Large intestine (tissue), 3 donors: ENCODE measurements at regions not wholly inside any gene's neighbourhood (a gene's known extent, or its start where the extent isn't known, plus 50 kb on each side); places are given as distances from the start of the nearest gene placed in this dataset.

ENCODE experiments used
- DNase-seq, 2 donors: peaks; one replicate each; pipeline versions ENCODE4 v3.0.0 to v3.0.0-alpha.2; 2013
- H3K27ac ChIP-seq: one replicate; pipeline ENCODE4 v1.5.1; 2013; ENCODE audit warnings: low read length
- H3K27me3 ChIP-seq: 2 replicates; pipeline ENCODE4 v1.6.1; 2013; ENCODE audit warnings: low read length; ENCODE audit not compliant: control insufficient read depth, insufficient read depth
- H3K36me3 ChIP-seq: 2 replicates; pipeline ENCODE4 v1.6.1; 2013; ENCODE audit warnings: low read length; ENCODE audit not compliant: control insufficient read depth, insufficient read depth
- H3K4me1 ChIP-seq: one replicate; pipeline ENCODE4 v1.6.1; 2013; ENCODE audit warnings: low read length; ENCODE audit not compliant: control insufficient read depth, insufficient read depth
- H3K4me3 ChIP-seq: one replicate; pipeline ENCODE4 v1.5.1; 2013; ENCODE audit warnings: low read length
- H3K9me3 ChIP-seq: one replicate; pipeline ENCODE4 v1.6.1; 2013; ENCODE audit warnings: mild to moderate bottlenecking, low read depth, low read length, moderate library complexity; ENCODE audit not compliant: control insufficient read depth
- whole genome bisulfite sequencing: methylation state at CpG from one replicate; pipeline ENCODE4 v1.1.5; 2013; ENCODE audit warnings: low lambda C conversion rate; ENCODE audit not compliant: insufficient coverage; 5-methylcytosine and 5-hydroxymethylcytosine counted together

GRCh38 chr2:67286981-67287759 is 110.0 kb upstream of the ETAA1 start:
- Histone ChIP-seq H3K27me3 (no peaks in the 10 kb centered on the region), H3K36me3 (no peaks in the 10 kb centered on the region), H3K27ac (no peak overlapping the region), H3K4me3 (no peak overlapping the region), H3K4me1 (no peaks in the 10 kb centered on the region), H3K9me3 (no peaks in the 10 kb centered on the region)
- no CpG with 5 or more reads among the region's 2 CpGs for WGBS
- no peak for DNase-seq

- Histone ChIP-seq H3K4me1 (no peaks in the 10 kb centered on the region), H3K27me3 (no peaks in the 10 kb centered on the region), H3K36me3 (no peaks in the 10 kb centered on the region), H3K4me3 (no peak overlapping the region), H3K9me3 (no peaks in the 10 kb centered on the region), H3K27ac (no peak overlapping the region)
- WGBS: no CpG with 5 or more reads among the region's 2 CpGs
- no peak for DNase-seq
Observed at GRCh38 chr2:67289271-67289670, 107.9 kb upstream of the ETAA1 start.

- Histone ChIP-seq H3K4me1 (no peaks in the 10 kb centered on the region), H3K36me3 (no peaks in the 10 kb centered on the region), H3K4me3 (no peak overlapping the region), H3K27ac (no peak overlapping the region), H3K27me3 (no peaks in the 10 kb centered on the region), H3K9me3 (no peaks in the 10 kb centered on the region)
- DNase-seq: no peak
- WGBS: no CpG with 5 or more reads among the region's 1 CpG
Observed at GRCh38 chr2:67289921-67290371, 107.2 kb upstream of the ETAA1 start.

GRCh38 chr2:67290451-67291290 is 106.5 kb upstream of the ETAA1 start:
- no peak for DNase-seq
- no peaks in the 10 kb centered on the region for H3K9me3 ChIP-seq
- 90% methylated on average over 2 of the region's 6 CpGs for WGBS
- no peak overlapping the region for H3K4me3 ChIP-seq
- H3K27ac ChIP-seq: no peak overlapping the region
- H3K36me3 ChIP-seq: no peaks in the 10 kb centered on the region
- no peaks in the 10 kb centered on the region for H3K4me1 ChIP-seq
- H3K27me3 ChIP-seq: no peaks in the 10 kb centered on the region

GRCh38 chr2:67294218-67294617 is 102.9 kb upstream of the ETAA1 start:
- Histone ChIP-seq H3K27me3 (no peaks in the 10 kb centered on the region), H3K27ac (no peak overlapping the region), H3K4me3 (no peak overlapping the region), H3K4me1 (no peaks in the 10 kb centered on the region), H3K36me3 (no peaks in the 10 kb centered on the region), H3K9me3 (no peaks in the 10 kb centered on the region)
- no peak for DNase-seq
- WGBS: no CpG with 5 or more reads among the region's 1 CpG

GRCh38 chr2:67295406-67295805 is 101.7 kb upstream of the ETAA1 start:
- Histone ChIP-seq H3K4me3 (no peak overlapping the region), H3K4me1 (no peaks in the 10 kb centered on the region), H3K36me3 (no peaks in the 10 kb centered on the region), H3K27ac (no peak overlapping the region), H3K27me3 (no peaks in the 10 kb centered on the region), H3K9me3 (no peaks in the 10 kb centered on the region)
- DNase-seq: no peak
- no CpG with 5 or more reads among the region's 2 CpGs for WGBS

GRCh38 chr2:67295851-67296250 is 101.3 kb upstream of the ETAA1 start:
- WGBS: no CpG with 5 or more reads among the region's 4 CpGs

GRCh38 chr2:67304300-67304890 is 92.7 kb upstream of the ETAA1 start:
- no peaks in the 10 kb centered on the region for H3K27me3 ChIP-seq
- no peaks in the 10 kb centered on the region for H3K4me1 ChIP-seq
- H3K9me3 ChIP-seq: no peaks in the 10 kb centered on the region
- DNase-seq: no peak
- H3K27ac ChIP-seq: no peak overlapping the region
- WGBS: 40% methylated on average over 1 of the region's 6 CpGs
- no peak overlapping the region for H3K4me3 ChIP-seq
- no peaks in the 10 kb centered on the region for H3K36me3 ChIP-seq

More at GRCh38 chr2:67295851-67296250, 101.3 kb upstream of the ETAA1 start:
- Histone ChIP-seq H3K27me3 (no peaks in the 10 kb centered on the region), H3K4me3 (no peak overlapping the region), H3K4me1 (no peaks in the 10 kb centered on the region), H3K27ac (no peak overlapping the region), H3K36me3 (no peaks in the 10 kb centered on the region), H3K9me3 (no peaks in the 10 kb centered on the region)
- no peak for DNase-seq

GRCh38 chr2:67309281-67309680 is 87.9 kb upstream of the ETAA1 start:
- peak overlapping the region; percentile 53 for H3K27ac ChIP-seq
- H3K4me3 ChIP-seq: no peak overlapping the region
- no peaks in the 10 kb centered on the region for H3K36me3 ChIP-seq
- 50% methylated on average over 1 of the region's 1 CpG for WGBS
- no peaks in the 10 kb centered on the region for H3K9me3 ChIP-seq
- H3K27me3 ChIP-seq: no peaks in the 10 kb centered on the region
- DNase-seq: peak; percentile 81 to 86
- peaks cover 4% of the 10 kb centered on the region for H3K4me1 ChIP-seq

GRCh38 chr2:67311536-67311935 is 85.6 kb upstream of the ETAA1 start:
- Histone ChIP-seq H3K36me3 (no peaks in the 10 kb centered on the region), H3K4me1 (peaks cover 4% of the 10 kb centered on the region), H3K4me3 (no peak overlapping the region), H3K9me3 (no peaks in the 10 kb centered on the region), H3K27ac (no peak overlapping the region), H3K27me3 (no peaks in the 10 kb centered on the region)
- WGBS: 20% methylated on average over 1 of the region's 2 CpGs
- peak; percentile 4 to 11 for DNase-seq
